ENCODE measurements at regions not wholly inside any gene's neighbourhood (a gene's known extent, or its start where the extent isn't known, plus 50 kb on each side); places are given as distances from the start of the nearest gene placed in this dataset.
"Not testable (repeated sequence)": the region's sequence is repeated elsewhere in the genome, so short reads cannot be mapped to it uniquely, and the experiment has no call there.

- DNase-seq (ENCODE audit: low read depth in 1 of 2, low spot score in 1 of 2), result not testable (repeated sequence)
Measured at GRCh38 chr3:195669310-195669709, 51.5 kb upstream of the MUC20 start.

GRCh38 chr3:195668131-195668766 lies 52.5 kb upstream of the MUC20 start:
- not testable (repeated sequence) for DNase-seq (ENCODE audit: low read depth in 1 of 2, low spot score in 1 of 2)

GRCh38 chr3:195665311-195665710 lies 55.5 kb upstream of the MUC20 start:
- DNase-seq (ENCODE audit: low read depth in 1 of 2, low spot score in 1 of 2), result not testable (repeated sequence)

- DNase-seq (ENCODE audit: low read depth in 1 of 2, low spot score in 1 of 2), result not testable (repeated sequence)
Measured at GRCh38 chr3:195664131-195664530, 56.6 kb upstream of the MUC20 start.

- DNase-seq (ENCODE audit: low read depth in 1 of 2, low spot score in 1 of 2), result not testable (repeated sequence)
Measured at GRCh38 chr3:195659136-195659533, 61.6 kb upstream of the MUC20 start.

DNA sequence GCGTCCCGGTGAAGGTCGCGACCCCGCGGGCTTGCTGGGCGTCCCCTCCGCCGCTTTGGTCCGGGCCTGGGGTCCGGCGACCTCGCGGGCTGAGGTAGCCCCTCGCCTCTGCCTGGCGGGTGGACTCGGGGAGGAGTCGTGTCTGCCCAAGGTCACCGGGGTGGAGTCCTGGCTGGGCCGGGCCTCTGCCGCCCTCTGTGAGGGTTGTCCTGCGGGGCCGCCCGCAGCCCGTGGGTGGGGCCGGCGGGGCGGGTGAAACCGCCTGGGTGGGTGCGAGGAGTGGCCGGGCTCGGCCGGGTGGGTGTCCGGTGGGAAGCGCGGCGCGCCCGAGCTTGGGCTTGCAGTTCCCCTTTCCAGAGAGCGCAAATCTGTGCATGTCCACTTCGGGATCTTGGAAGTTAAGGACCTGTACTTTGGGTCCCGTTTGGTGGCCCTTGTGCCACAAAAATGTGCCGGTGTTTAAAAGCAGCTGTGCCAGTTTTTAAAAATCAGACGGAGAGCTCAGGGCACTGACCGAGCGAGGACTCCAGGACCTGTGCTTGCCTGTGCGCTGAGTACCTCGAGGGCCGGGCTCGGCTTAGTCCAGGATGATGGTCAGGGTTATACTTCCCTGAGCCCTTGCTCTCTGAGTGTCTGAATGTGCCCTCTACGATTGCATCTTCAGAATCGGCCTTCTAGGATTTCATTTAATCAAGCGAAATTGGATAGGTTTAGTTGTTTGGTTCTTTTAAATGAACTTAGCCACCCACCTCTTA lies 62.2 kb upstream of the MUC20 start:
- DNase-seq (ENCODE audit: low read depth in 1 of 2, low spot score in 1 of 2), result not testable (repeated sequence)

GRCh38 chr3:195657475-195658372 lies 63.1 kb upstream of the MUC20 start:
- peak; percentile 87 to 89 for DNase-seq (ENCODE audit: low read depth in 1 of 2, low spot score in 1 of 2)

DNA sequence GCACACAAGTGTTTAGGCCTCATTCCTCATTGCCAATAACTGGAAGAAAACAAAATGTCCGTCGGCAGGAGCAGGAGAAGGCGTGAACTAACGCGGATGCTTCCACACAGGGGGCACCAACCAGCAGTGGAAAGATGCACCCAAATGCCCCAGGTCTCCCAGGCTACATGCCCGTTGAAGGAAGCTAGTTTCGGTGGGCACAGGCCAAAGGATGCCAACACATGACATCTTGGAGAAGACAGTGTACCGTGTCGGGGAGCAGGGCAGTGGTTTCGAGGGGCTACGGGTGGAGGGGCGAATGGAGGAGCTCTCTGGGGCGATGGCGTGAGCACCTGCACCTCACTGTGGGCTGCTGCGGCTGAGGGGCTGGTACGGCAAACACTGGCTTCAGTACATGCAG lies 64.7 kb upstream of the MUC20 start:
- DNase-seq (ENCODE audit: low read depth in 1 of 2, low spot score in 1 of 2), result not testable (repeated sequence)

DNA sequence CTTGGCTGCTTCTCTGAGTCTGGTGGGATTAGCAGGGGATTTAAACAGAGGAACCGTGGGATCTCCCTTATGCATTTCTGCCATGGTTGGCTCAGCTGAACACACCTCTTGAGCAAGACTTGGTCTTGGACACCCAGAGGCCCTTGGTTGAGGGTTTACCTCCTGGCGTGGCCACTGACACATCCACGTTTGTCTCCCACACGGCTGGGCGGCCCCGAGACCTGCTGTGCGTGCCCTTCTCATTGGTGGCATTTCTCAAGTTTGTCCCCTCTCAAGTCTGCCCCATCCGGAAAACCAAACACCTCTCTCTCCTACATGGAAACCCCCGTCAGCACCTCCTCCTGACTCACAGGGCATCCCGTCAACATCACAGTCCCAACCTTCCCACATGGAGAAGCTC lies 66.0 kb upstream of the MUC20 start:
- DNase-seq (ENCODE audit: low read depth in 1 of 2, low spot score in 1 of 2), result not testable (repeated sequence)

- DNase-seq (ENCODE audit: low read depth in 1 of 2, low spot score in 1 of 2), result not testable (repeated sequence)
Measured at GRCh38 chr3:195654138-195654537, 66.6 kb upstream of the MUC20 start.

- DNase-seq (ENCODE audit: low read depth in 1 of 2, low spot score in 1 of 2), result not testable (repeated sequence)
Measured at GRCh38 chr3:195653641-195654040, 67.1 kb upstream of the MUC20 start.

- DNase-seq (ENCODE audit: low read depth in 1 of 2, low spot score in 1 of 2), result not testable (repeated sequence)
Measured at GRCh38 chr3:195647912-195648702, 64.4 kb upstream of the APOD start.

GRCh38 chr3:195645872-195646271 lies 62.1 kb upstream of the APOD start:
- DNase-seq (ENCODE audit: low read depth in 1 of 2, low spot score in 1 of 2), result not testable (repeated sequence)

- not testable (repeated sequence) for DNase-seq (ENCODE audit: low read depth in 1 of 2, low spot score in 1 of 2)
Measured at GRCh38 chr3:195643245-195643644, 59.5 kb upstream of the APOD start.

DNA sequence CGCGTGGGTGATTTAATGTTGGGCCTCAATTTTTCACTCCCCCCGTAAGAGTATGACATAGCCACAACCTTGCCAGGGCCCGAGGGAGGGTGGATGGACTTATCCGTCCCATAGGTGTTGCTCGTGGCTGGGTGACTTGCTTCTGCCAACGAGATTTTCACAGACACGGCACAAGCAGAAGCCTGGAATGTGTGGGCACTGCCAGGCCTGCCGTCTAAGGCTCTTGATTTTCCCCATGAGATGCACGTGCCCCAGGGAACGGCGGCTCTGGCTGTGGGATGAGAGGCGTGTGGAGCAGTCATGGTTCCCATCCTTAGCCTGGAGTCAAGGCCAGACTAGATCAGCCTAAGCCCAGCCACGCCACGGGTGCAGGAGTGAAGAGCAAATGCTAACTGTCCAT lies 58.6 kb upstream of the APOD start:
- not testable (repeated sequence) for DNase-seq (ENCODE audit: low read depth in 1 of 2, low spot score in 1 of 2)

- DNase-seq (ENCODE audit: low read depth in 1 of 2, low spot score in 1 of 2), result not testable (repeated sequence)
Measured at GRCh38 chr3:195638456-195638855, 54.7 kb upstream of the APOD start.

DNA sequence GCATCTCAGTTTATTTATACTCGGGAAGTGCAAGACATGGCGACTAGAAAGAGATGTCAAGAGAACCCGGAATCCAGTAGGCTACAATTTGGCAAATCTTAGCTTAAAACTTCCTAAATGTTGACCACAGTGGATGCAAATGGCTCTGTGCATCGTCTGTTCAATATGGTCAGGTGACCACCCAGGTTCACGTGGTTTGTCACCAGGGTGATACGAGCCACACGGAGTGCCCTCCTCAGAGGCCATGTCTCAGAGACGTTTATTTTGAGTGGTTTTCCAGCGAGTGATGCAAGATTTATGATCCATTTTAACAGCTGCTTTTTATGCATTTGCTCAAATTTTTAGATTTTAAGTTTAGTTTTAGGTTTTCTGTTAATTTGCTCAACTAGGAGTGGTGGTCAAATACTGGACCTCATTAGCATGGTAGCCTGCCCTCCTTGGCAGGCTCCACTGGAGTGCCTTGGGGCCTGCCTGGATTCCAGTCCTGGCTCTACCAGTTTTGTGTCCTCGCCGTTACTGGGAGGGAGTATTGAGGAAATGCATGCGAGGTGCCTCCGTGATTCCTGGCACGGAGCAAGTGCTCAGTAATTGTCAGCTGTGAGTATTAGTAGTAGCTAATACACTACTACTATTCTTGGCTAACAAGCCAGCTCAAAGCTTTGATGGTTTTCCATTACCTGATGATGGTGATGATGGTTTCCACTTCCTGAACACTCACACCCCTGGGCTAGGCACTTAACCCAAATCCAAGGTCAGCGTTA lies 53.9 kb upstream of the APOD start:
- not testable (repeated sequence) for DNase-seq (ENCODE audit: low read depth in 1 of 2, low spot score in 1 of 2)

DNA sequence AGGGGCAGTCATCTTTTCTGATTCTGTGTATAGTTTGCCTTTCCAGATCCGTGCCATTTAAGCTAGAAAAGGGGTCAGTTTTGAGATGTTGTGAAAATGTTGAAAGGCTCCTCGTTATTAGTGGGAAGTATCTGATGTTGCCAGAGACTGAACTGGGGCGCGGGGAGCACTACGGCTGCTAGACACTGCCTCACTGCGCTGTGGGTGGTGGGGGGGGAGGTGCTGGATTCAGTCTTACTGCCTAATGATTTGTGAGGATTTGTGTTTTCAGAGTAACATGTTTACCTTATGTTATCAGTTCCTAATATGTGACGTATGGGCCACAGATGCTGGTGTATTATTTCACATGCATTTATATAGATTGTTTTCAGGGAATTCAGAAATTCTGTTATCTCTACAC lies 53.3 kb upstream of the APOD start:
- DNase-seq (ENCODE audit: low read depth in 1 of 2, low spot score in 1 of 2), result not testable (repeated sequence)

DNA sequence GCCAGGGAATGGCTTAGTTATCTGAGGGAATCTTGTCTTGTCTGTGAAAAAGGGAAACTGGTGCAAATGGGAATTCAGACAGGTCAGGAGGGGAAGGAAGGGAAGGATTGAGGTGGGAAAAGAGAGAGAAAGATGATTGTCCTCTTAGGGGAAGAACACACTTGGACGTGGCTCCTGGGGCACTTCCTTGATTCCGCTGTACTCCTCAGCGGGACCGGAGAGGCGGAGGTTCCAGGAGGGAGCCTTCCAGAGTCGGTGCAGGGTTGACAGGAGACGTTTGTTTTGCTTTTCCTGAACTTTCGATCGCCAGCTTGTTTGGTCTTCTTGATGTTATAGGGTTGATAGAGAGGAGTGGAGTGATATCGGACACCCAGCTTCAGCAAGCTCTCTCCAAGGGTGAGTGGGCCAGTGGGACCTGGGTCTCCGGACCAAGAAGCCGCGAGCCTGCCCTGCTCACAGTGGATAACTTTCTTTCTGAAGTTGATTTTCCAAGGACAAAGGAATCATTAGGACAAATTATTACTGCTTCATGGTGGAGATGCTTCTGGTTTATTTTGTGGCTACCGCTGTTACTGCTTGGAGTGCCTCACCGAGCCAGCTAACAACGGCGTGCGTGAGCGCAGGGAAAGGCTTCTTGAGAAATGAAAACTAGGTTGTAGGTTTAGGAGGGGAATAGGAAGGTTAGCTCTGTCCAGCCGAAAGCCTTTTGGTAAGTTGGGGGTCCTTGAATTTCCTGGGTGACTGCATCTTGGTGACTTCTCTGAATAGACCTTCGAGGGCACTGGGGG lies 52.4 kb upstream of the APOD start:
- not testable (repeated sequence) for DNase-seq (ENCODE audit: low read depth in 1 of 2, low spot score in 1 of 2)
